MM.1S (cell line): ENCODE measurements at regions not wholly inside any gene's neighbourhood (a gene's known extent, or its start where the extent isn't known, plus 50 kb on each side); places are given as distances from the start of the nearest gene placed in this dataset.

ENCODE experiments used
- EZH2 ChIP-seq: fragments of 300-600 bp; sonication (generic); optimal IDR thresholded peaks from 2 replicates; pipeline ENCODE3; 2017; ENCODE audit warnings: low read depth, mild to moderate bottlenecking, antibody characterized with exemption, low read length, mixed read lengths
- EZH2phosphoT487 ChIP-seq: fragments of 300-600 bp; sonication (generic); IDR thresholded peaks from 2 replicates; pipeline ENCODE4 v1.6.1; 2018; ENCODE audit warnings: antibody characterized with exemption, low read length
- TF ChIP-seq, protein P1 (sequence below): fragments of 300-600 bp; sonication (generic); IDR thresholded peaks from 2 replicates; pipeline ENCODE4 v1.5.1; 2016; ENCODE audit warnings: antibody characterized with exemption, low read length, mixed read lengths

GRCh38 chr6:103769431-103769830 is 1090.3 kb downstream of the HACE1 start:
- TF ChIP-seq, protein P1, sequence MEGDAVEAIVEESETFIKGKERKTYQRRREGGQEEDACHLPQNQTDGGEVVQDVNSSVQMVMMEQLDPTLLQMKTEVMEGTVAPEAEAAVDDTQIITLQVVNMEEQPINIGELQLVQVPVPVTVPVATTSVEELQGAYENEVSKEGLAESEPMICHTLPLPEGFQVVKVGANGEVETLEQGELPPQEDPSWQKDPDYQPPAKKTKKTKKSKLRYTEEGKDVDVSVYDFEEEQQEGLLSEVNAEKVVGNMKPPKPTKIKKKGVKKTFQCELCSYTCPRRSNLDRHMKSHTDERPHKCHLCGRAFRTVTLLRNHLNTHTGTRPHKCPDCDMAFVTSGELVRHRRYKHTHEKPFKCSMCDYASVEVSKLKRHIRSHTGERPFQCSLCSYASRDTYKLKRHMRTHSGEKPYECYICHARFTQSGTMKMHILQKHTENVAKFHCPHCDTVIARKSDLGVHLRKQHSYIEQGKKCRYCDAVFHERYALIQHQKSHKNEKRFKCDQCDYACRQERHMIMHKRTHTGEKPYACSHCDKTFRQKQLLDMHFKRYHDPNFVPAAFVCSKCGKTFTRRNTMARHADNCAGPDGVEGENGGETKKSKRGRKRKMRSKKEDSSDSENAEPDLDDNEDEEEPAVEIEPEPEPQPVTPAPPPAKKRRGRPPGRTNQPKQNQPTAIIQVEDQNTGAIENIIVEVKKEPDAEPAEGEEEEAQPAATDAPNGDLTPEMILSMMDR = no peak
- TF ChIP-seq EZH2 = no peak
- no peak for TF ChIP-seq EZH2phosphoT487
